Liver (tissue), 8 donors: ENCODE measurements at regions not wholly inside any gene's neighbourhood (a gene's known extent, or its start where the extent isn't known, plus 50 kb on each side); places are given as distances from the start of the nearest gene placed in this dataset.

ENCODE experiments used
- DNase-seq: peaks from one replicate; pipeline ENCODE4 v3.0.0-alpha.2; 2017; ENCODE audit warnings: low spot score
- H3K27ac ChIP-seq, 2 donors: one replicate each; pipeline ENCODE4 v1.7.0; 2013; ENCODE audit warnings: inconsistent platforms in 2 of 2, low read length in 2 of 2, control low read depth in 1 of 2, low read depth in 1 of 2, mild to moderate bottlenecking in 1 of 2
- H3K27me3 ChIP-seq, 4 donors: one replicate each; pipeline versions ENCODE4 v1.6.1 to v1.7.0; 2013; ENCODE audit warnings: low read length in 3 of 4, inconsistent platforms in 1 of 4, mild to moderate bottlenecking in 1 of 4, moderate library complexity in 1 of 4; ENCODE audit not compliant: control insufficient read depth in 4 of 4, insufficient read depth in 4 of 4
- H3K36me3 ChIP-seq, 4 donors: one replicate each; pipeline versions ENCODE4 v1.6.1 to v1.7.0; 2013; ENCODE audit warnings: low read length in 3 of 4, mild to moderate bottlenecking in 3 of 4, low read depth in 1 of 4, moderate library complexity in 1 of 4; ENCODE audit not compliant: control insufficient read depth in 4 of 4, insufficient read depth in 3 of 4
- H3K4me1 ChIP-seq, 4 donors: one replicate each; pipeline versions ENCODE4 v1.6.1 to v1.7.0; 2013; ENCODE audit warnings: low read length in 3 of 4, mild to moderate bottlenecking in 3 of 4, moderate library complexity in 1 of 4; ENCODE audit not compliant: control insufficient read depth in 4 of 4, insufficient read depth in 4 of 4
- H3K4me3 ChIP-seq, 3 donors: one replicate each; pipeline versions ENCODE4 v1.6.1 to v1.7.0; 2013; ENCODE audit warnings: low read length in 3 of 3, control low read depth in 1 of 3, low read depth in 1 of 3, mild to moderate bottlenecking in 1 of 3
- H3K9ac ChIP-seq, 2 donors: one replicate each; pipeline ENCODE4 v1.7.0; 2013; ENCODE audit warnings: low read length in 2 of 2, mild to moderate bottlenecking in 2 of 2, moderate library complexity in 2 of 2, control low read depth in 1 of 2, low read depth in 1 of 2
- H3K9me3 ChIP-seq, 4 donors: one replicate each; pipeline versions ENCODE4 v1.6.1 to v1.7.0; 2013; ENCODE audit warnings: low read length in 3 of 4; ENCODE audit not compliant: control insufficient read depth in 4 of 4
- ATF3 ChIP-seq: IDR thresholded peaks from 2 replicates; pipeline ENCODE4 v1.6.1; 2016; ENCODE audit warnings: antibody characterized with exemption
- EGR1 ChIP-seq, 2 donors: IDR thresholded peaks; 2 replicates each; pipeline ENCODE4 v1.6.1; 2016 to 2018; ENCODE audit warnings: antibody characterized with exemption in 2 of 2, low read depth in 2 of 2
- FOXA1 ChIP-seq: IDR thresholded peaks from 2 replicates; pipeline ENCODE4 v1.6.1; 2016; ENCODE audit warnings: antibody characterized with exemption
- FOXA2 ChIP-seq: IDR thresholded peaks from 2 replicates; pipeline ENCODE4 v1.6.1; 2016; ENCODE audit warnings: antibody characterized with exemption
- HNF4A ChIP-seq, 2 donors: conservative IDR thresholded peaks; 2 replicates each; pipeline ENCODE4 v1.6.1; 2016; ENCODE audit warnings: antibody characterized with exemption in 2 of 2, mild to moderate bottlenecking in 2 of 2
- HNF4G ChIP-seq: IDR thresholded peaks from 2 replicates; pipeline ENCODE4 v1.6.1; 2016; ENCODE audit warnings: antibody characterized with exemption
- JUND ChIP-seq, 2 donors: IDR thresholded peaks; 2 replicates each; pipeline ENCODE4 v1.6.1; 2016; ENCODE audit warnings: antibody characterized with exemption in 2 of 2
- MAX ChIP-seq: IDR thresholded peaks from 2 replicates; pipeline ENCODE4 v1.6.1; 2016; ENCODE audit warnings: antibody characterized with exemption
- RAD21 ChIP-seq, 2 donors: IDR thresholded peaks; 2 replicates each; pipeline ENCODE4 v1.6.1; 2016; ENCODE audit warnings: antibody characterized with exemption in 2 of 2, mild to moderate bottlenecking in 2 of 2
- SP1 ChIP-seq: IDR thresholded peaks from 2 replicates; pipeline ENCODE4 v1.6.1; 2018; ENCODE audit warnings: antibody characterized with exemption, mild to moderate bottlenecking
- YY1 ChIP-seq: IDR thresholded peaks from 2 replicates; pipeline ENCODE4 v1.6.1; 2016; ENCODE audit warnings: antibody characterized with exemption, mild to moderate bottlenecking
- ZBTB33 ChIP-seq: IDR thresholded peaks from 2 replicates; pipeline ENCODE4 v1.6.1; 2016; ENCODE audit warnings: antibody characterized with exemption
- WGBS: extraction: QIAGEN DNeasy Blood & Tissue Kit; methylation state at CpG from one replicate; pipeline ENCODE4 v1.1.7; 2013; 5-methylcytosine and 5-hydroxymethylcytosine counted together
- TF ChIP-seq, protein P1 (sequence below): IDR thresholded peaks from 2 replicates; pipeline ENCODE4 v1.6.1; 2016; ENCODE audit warnings: antibody characterized with exemption, mild to moderate bottlenecking
- TF ChIP-seq, protein P2 (sequence below): fragments of 150-350 bp; IDR thresholded peaks from 2 replicates; pipeline ENCODE4 v1.5.1; 2017; ENCODE audit warnings: improper control_type of control experiment, low read depth, low read length; ENCODE audit not compliant: missing input control
- donor health status: healthy.
- donor health status: healthy.
- donor health status: healthy.
- donor health status: healthy.
- donor health status: healthy.

DNA sequence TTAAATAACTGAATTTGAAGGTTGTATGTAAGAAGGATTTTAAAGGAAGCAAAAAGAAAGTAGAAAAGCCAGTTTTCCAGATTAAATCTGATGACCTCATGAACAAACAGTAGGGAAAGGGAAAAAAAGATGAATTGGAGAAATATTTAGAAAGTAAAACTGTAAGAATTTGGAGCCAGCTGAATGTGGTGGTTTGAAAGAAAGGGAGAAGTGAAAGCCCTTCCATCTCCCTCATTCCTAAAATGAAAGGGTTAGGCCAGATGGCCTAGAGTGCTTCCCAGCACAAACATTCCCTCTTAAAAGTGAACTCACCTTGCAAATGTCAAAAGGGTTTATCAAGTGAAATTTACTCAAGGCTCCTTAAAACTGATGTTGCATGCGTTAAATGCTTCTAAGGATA lies 139.3 kb upstream of the COL21A1 start:
- H3K27ac ChIP-seq: no peak overlapping the region
- H3K4me1 ChIP-seq: peaks cover 0 to 22% (median 17%) of the 10 kb centered on the region in 4 donors
- no peak for DNase-seq
- no peaks in the 10 kb centered on the region for H3K27me3 ChIP-seq
- TF ChIP-seq FOXA1 (no peak), MAX (no peak), JUND (IDR thresholded peaks at IDR 0.05) (no peak), ZBTB33 (no peak), FOXA2 (no peak), HNF4A (conservative IDR thresholded peaks at IDR 0.05) (no peak), SP1 (no peak), YY1 (no peak), ATF3 (no peak), HNF4G (no peak), RAD21 (IDR thresholded peaks at IDR 0.05) (no peak)
- TF ChIP-seq, protein P1, sequence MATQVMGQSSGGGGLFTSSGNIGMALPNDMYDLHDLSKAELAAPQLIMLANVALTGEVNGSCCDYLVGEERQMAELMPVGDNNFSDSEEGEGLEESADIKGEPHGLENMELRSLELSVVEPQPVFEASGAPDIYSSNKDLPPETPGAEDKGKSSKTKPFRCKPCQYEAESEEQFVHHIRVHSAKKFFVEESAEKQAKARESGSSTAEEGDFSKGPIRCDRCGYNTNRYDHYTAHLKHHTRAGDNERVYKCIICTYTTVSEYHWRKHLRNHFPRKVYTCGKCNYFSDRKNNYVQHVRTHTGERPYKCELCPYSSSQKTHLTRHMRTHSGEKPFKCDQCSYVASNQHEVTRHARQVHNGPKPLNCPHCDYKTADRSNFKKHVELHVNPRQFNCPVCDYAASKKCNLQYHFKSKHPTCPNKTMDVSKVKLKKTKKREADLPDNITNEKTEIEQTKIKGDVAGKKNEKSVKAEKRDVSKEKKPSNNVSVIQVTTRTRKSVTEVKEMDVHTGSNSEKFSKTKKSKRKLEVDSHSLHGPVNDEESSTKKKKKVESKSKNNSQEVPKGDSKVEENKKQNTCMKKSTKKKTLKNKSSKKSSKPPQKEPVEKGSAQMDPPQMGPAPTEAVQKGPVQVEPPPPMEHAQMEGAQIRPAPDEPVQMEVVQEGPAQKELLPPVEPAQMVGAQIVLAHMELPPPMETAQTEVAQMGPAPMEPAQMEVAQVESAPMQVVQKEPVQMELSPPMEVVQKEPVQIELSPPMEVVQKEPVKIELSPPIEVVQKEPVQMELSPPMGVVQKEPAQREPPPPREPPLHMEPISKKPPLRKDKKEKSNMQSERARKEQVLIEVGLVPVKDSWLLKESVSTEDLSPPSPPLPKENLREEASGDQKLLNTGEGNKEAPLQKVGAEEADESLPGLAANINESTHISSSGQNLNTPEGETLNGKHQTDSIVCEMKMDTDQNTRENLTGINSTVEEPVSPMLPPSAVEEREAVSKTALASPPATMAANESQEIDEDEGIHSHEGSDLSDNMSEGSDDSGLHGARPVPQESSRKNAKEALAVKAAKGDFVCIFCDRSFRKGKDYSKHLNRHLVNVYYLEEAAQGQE: no peak
- TF ChIP-seq, protein P2, sequence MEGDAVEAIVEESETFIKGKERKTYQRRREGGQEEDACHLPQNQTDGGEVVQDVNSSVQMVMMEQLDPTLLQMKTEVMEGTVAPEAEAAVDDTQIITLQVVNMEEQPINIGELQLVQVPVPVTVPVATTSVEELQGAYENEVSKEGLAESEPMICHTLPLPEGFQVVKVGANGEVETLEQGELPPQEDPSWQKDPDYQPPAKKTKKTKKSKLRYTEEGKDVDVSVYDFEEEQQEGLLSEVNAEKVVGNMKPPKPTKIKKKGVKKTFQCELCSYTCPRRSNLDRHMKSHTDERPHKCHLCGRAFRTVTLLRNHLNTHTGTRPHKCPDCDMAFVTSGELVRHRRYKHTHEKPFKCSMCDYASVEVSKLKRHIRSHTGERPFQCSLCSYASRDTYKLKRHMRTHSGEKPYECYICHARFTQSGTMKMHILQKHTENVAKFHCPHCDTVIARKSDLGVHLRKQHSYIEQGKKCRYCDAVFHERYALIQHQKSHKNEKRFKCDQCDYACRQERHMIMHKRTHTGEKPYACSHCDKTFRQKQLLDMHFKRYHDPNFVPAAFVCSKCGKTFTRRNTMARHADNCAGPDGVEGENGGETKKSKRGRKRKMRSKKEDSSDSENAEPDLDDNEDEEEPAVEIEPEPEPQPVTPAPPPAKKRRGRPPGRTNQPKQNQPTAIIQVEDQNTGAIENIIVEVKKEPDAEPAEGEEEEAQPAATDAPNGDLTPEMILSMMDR: no peak
- WGBS: 96% methylated on average over 1 of the region's 1 CpG
- H3K9ac ChIP-seq: no peak overlapping the region
- H3K9me3 ChIP-seq: no peaks in the 10 kb centered on the region
- H3K36me3 ChIP-seq: no peaks in the 10 kb centered on the region
- no peak overlapping the region for H3K4me3 ChIP-seq

DNA sequence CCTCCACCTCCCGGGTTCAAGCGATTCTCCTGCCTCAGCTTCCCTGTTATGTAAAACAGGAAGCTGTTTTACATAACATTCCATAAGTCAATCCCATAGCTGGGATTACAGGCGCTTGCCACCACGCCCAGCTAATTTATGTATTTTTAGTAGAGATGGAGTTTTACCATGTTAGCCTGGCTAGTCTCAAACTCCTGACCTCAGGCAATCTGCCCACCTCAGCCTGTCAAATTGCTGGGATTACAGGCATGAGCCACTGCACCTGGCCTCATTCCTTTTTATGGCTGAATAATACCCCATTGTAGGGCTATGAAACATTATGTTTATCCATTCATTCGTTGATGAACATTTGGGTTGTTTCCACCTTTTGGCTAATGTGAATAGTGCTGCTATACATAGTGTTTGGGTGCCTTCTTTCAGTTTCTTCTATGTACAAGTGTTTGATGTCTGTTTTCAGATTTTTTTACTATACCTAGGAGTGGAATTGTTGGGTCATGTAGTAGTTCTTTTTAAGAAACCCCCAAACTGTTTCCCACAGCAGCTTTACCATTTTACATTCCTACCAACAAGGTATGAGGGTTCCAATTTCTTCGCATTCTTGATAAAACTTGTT lies 138.7 kb upstream of the COL21A1 start:
- Histone ChIP-seq H3K4me3 (no peak overlapping the region), H3K27me3 (no peaks in the 10 kb centered on the region), H3K36me3 (no peaks in the 10 kb centered on the region), H3K9me3 (no peaks in the 10 kb centered on the region), H3K4me1 (peaks cover 0 to 22% (median 17%) of the 10 kb centered on the region in 4 donors), H3K27ac (no peak overlapping the region), H3K9ac (no peak overlapping the region)
- DNase-seq: no peak
- TF ChIP-seq EGR1 (IDR thresholded peaks at IDR 0.05; ENCODE audit: low read depth in 2 of 2) (no peak), MAX (no peak), YY1 (no peak), JUND (IDR thresholded peaks at IDR 0.05) (no peak), RAD21 (IDR thresholded peaks at IDR 0.05) (no peak), HNF4A (conservative IDR thresholded peaks at IDR 0.05) (no peak), ATF3 (no peak)
- TF ChIP-seq, protein P1: no peak
- WGBS: 92% methylated on average over 6 of the region's 6 CpGs
